HepG2 (cell line): ENCODE measurements at regions not wholly inside any gene's neighbourhood (a gene's known extent, or its start where the extent isn't known, plus 50 kb on each side); places are given as distances from the start of the nearest gene placed in this dataset.

ENCODE experiments used
- ATAC-seq: fragments of 200-7000 bp; cut with Tn5 transposase; 3 replicates; pipeline ENCODE4 v1.9.1; 2020; ENCODE audit warnings: mild to moderate bottlenecking, moderate library complexity
- BruUV-seq: library from RNA; stranded (reverse); fragments of 400-500 nt; replicated peaks from 2 replicates; lab custom pipeline; 2021; lab: Mats Ljungman, UMichigan
- CTCF ChIA-PET: fragments of 300-600 bp; formaldehyde crosslinking; extraction: SDS; loops from one replicate; lab custom pipeline; 2021; ENCODE audit warnings: low total read pairs, inconsistent platforms, low intra/inter-chr PET ratio; lab: Yijun Ruan, JAX
- POLR2A ChIA-PET: fragments of 350-600 bp; sonication (Branson Sonifier 250); formaldehyde crosslinking; loops from one replicate; lab custom pipeline; 2020; ENCODE audit warnings: antibody characterized with exemption, inconsistent platforms; lab: Yijun Ruan, JAX
- DNase-seq: peaks from one replicate; pipeline ENCODE4 v3.0.0-alpha.2; 2015; ENCODE audit warnings: low spot score
- FAIRE-seq: peaks from 3 replicates; lab custom pipeline; 2011; peaks lifted over from hg19 to GRCh38; lab: Jason Lieb, UNC
- H2AFZ ChIP-seq: one replicate; pipeline ENCODE4 v1.6.1; 2011; ENCODE audit warnings: low read length, inconsistent platforms
- H3K27ac ChIP-seq: fragments of 300-600 bp; 3 replicates; pipeline ENCODE4 v1.8.0; 2011; ENCODE audit warnings: mixed run types, mild to moderate bottlenecking, mixed read lengths, low read length, inconsistent platforms; ENCODE audit not compliant: insufficient read depth; ENCODE audit errors: extremely low read length
- H3K27me3 ChIP-seq, 2 experiments: fragments of 200-600 bp in 1 of 2; 2 replicates in 1 of 2; 3 replicates in 1 of 2; pipeline versions ENCODE4 v1.6.0 to v1.8.0; 2011; ENCODE audit warnings: low read length in 2 of 2, mild to moderate bottlenecking in 2 of 2, moderate library complexity in 2 of 2, inconsistent platforms in 1 of 2; ENCODE audit not compliant: insufficient read depth in 2 of 2, control insufficient read depth in 1 of 2
- H3K36me3 ChIP-seq, 2 experiments: fragments of 200-600 bp in 1 of 2; replicated peaks in 1 of 2; 2 replicates in 1 of 2; 3 replicates in 1 of 2; pipeline versions ENCODE4 v1.5.1 to v1.8.0; 2011; ENCODE audit warnings: low read length in 2 of 2, inconsistent platforms in 1 of 2; ENCODE audit not compliant: insufficient read depth in 2 of 2, control insufficient read depth in 1 of 2
- H3K4me1 ChIP-seq: 2 replicates; pipeline ENCODE4 v1.5.1; 2012; ENCODE audit warnings: low read length, inconsistent platforms; ENCODE audit not compliant: insufficient read depth
- H3K4me2 ChIP-seq: 2 replicates; pipeline ENCODE4 v1.6.0; 2011; ENCODE audit warnings: low read depth, low read length, inconsistent platforms
- H3K4me3 ChIP-seq, 3 experiments: fragments of 200-600 bp in 1 of 3; sonication (generic), shearing (Covaris generic) in 1 of 3; replicated peaks in 1 of 3; 2 replicates each; pipeline ENCODE4 v1.5.1; 2011 to 2016; ENCODE audit warnings: low read length in 3 of 3, inconsistent platforms in 2 of 3, low read depth in 2 of 3, mild to moderate bottlenecking in 2 of 3, control low read depth in 1 of 3, mixed read lengths in 1 of 3; ENCODE audit not compliant: insufficient read depth in 1 of 3
- H3K79me2 ChIP-seq: one replicate; pipeline ENCODE4 v1.6.1; 2011; ENCODE audit warnings: low read length, inconsistent platforms; ENCODE audit not compliant: insufficient read depth
- H3K9ac ChIP-seq: 2 replicates; pipeline ENCODE4 v1.6.0; 2011; ENCODE audit warnings: mild to moderate bottlenecking, low read depth, low read length, inconsistent platforms; ENCODE audit not compliant: insufficient read depth
- H3K9me3 ChIP-seq: 2 replicates; pipeline ENCODE4 v1.5.1; 2012; ENCODE audit warnings: mild to moderate bottlenecking, low read length
- H4K20me1 ChIP-seq: 2 replicates; pipeline ENCODE4 v1.6.0; 2011; ENCODE audit warnings: inconsistent platforms, mild to moderate bottlenecking, low read length, moderate library complexity; ENCODE audit not compliant: insufficient read depth
- ATF4 ChIP-seq, 2 experiments: fragments of 450-650 bp in 1 of 2; sonication (generic) in 1 of 2; formaldehyde crosslinking; IDR thresholded peaks; 2 replicates each; pipeline versions ENCODE4 v1.5.0 to v1.8.0; 2020 to 2022; ENCODE audit warnings: mild to moderate bottlenecking in 1 of 2, missing genetic modification reagents in 1 of 2
- GLMP ChIP-seq: sonication (generic); formaldehyde crosslinking; IDR thresholded peaks from 2 replicates; pipeline ENCODE4 v1.9.0; 2021; ENCODE audit warnings: missing genetic modification reagents, mild to moderate bottlenecking, borderline replicate concordance
- MEIS1 ChIP-seq: sonication (generic); formaldehyde crosslinking; IDR thresholded peaks from 2 replicates; pipeline ENCODE4 v1.9.0; 2021; ENCODE audit warnings: mild to moderate bottlenecking, missing genetic modification reagents, moderate library complexity, borderline replicate concordance
- NFIB ChIP-seq: sonication (generic); formaldehyde crosslinking; IDR thresholded peaks from 2 replicates; pipeline ENCODE4 v1.9.0; 2021; ENCODE audit warnings: missing genetic modification reagents, mild to moderate bottlenecking, borderline replicate concordance
- UBTF ChIP-seq: sonication (generic); formaldehyde crosslinking; IDR thresholded peaks from 2 replicates; pipeline ENCODE4 v1.4.0; 2020; ENCODE audit warnings: mild to moderate bottlenecking, missing genetic modification reagents
- ZBTB42 ChIP-seq: sonication (generic); formaldehyde crosslinking; IDR thresholded peaks from 2 replicates; pipeline ENCODE4 v1.5.0; 2020; ENCODE audit warnings: mild to moderate bottlenecking, missing genetic modification reagents
- ZBTB7B ChIP-seq: sonication (generic); formaldehyde crosslinking; IDR thresholded peaks from 2 replicates; pipeline ENCODE4 v1.4.0; 2020; ENCODE audit warnings: missing genetic modification reagents
- ZNF224 ChIP-seq: sonication (generic); formaldehyde crosslinking; IDR thresholded peaks from 2 replicates; pipeline ENCODE4 v1.5.0; 2020; ENCODE audit warnings: mild to moderate bottlenecking, missing genetic modification reagents
- ZNF350 ChIP-seq: sonication (generic); formaldehyde crosslinking; IDR thresholded peaks from 2 replicates; pipeline ENCODE4 v1.4.0; 2020; ENCODE audit warnings: mild to moderate bottlenecking, low read depth, missing genetic modification reagents, borderline replicate concordance
- ZNF382 ChIP-seq: sonication (generic); formaldehyde crosslinking; IDR thresholded peaks from 2 replicates; pipeline ENCODE4 v1.5.0; 2020; ENCODE audit warnings: missing genetic modification reagents, mild to moderate bottlenecking, borderline replicate concordance
- ZNF672 ChIP-seq: sonication (generic); formaldehyde crosslinking; IDR thresholded peaks from 2 replicates; pipeline ENCODE4 v1.8.1; 2022; ENCODE audit warnings: missing genetic modification reagents
- ZNF703 ChIP-seq: sonication (generic); formaldehyde crosslinking; IDR thresholded peaks from 2 replicates; pipeline ENCODE4 v1.5.1; 2020; ENCODE audit warnings: missing genetic modification reagents, mild to moderate bottlenecking, moderate library complexity, borderline replicate concordance
- WGBS: methylation state at CpG from one replicate; pipeline ENCODE4 v1.1.6; 2017; ENCODE audit warnings: low lambda C conversion rate; 5-methylcytosine and 5-hydroxymethylcytosine counted together
- in situ Hi-C: cut with HindIII; loops from 2 replicates; pipeline ENCODE4 v1.10.0; 2017; ENCODE audit warnings: low pct_unique_long_range_greater_than_20kb; ENCODE audit not compliant: extremely low pct_ligation_motif_present
- intact Hi-C: fragments of 100-400 bp; cut with micrococcal nuclease; formaldehyde crosslinking; loops from one replicate; pipeline ENCODE4 v1.10.0; 2022; ENCODE audit not compliant: unreplicated experiment

GRCh38 chr20:19004975-19005374 is 191.4 kb downstream of the SCP2D1 start:
- Histone ChIP-seq H3K27ac (no peak overlapping the region), H3K36me3 (no peaks in the 10 kb centered on the region), H3K4me3 (no peak overlapping the region), H2AFZ (no peak overlapping the region), H3K9ac (no peak overlapping the region)
- no peak for DNase-seq
- ATAC-seq, result no peak
- no peak for TF ChIP-seq ZNF224 (CRISPR knock-in tag)
- no peak for TF ChIP-seq ZBTB7B (CRISPR knock-in tag)
- TF ChIP-seq UBTF, result no peak
- no peak for TF ChIP-seq ZBTB42
- TF ChIP-seq ZNF703 (CRISPR knock-in tag), result no peak
- TF ChIP-seq ZNF382 (CRISPR knock-in tag), result no peak
- TF ChIP-seq ATF4 (CRISPR knock-in tag; IDR thresholded peaks at IDR 0.05), result no peak
- TF ChIP-seq NFIB (CRISPR knock-in tag), result no peak
- no peak for TF ChIP-seq ZNF350 (CRISPR knock-in tag)
- no peak for TF ChIP-seq MEIS1 (CRISPR knock-in tag)
- no peak for TF ChIP-seq GLMP
- no peak for TF ChIP-seq ZNF672 (CRISPR knock-in tag)
- TF ChIP-seq, all 625 proteins: peak for 0
- ChIA-PET CTCF (no interaction called here), POLR2A (no interaction called here)
- Histone ChIP-seq H3K4me2 (no peak overlapping the region), H3K27me3 (no peaks in the 10 kb centered on the region), H4K20me1 (no peaks in the 10 kb centered on the region), H3K4me1 (no peaks in the 10 kb centered on the region), H3K9me3 (no peaks in the 10 kb centered on the region), H3K79me2 (no peaks in the 10 kb centered on the region)
- intact Hi-C loops, result no loop called here
- 8% methylated on average over 6 of the region's 6 CpGs for WGBS
- FAIRE-seq, result no peak
- BruUV-seq, result no TSS peak
- in situ Hi-C loops, result no loop called here
